OCI-LY3 (cell line): ENCODE measurements at regions not wholly inside any gene's neighbourhood (a gene's known extent, or its start where the extent isn't known, plus 50 kb on each side); places are given as distances from the start of the nearest gene placed in this dataset.

Experiments used
- EZH2phosphoT487 ChIP-seq: fragments of 200-600 bp; shearing (Covaris generic); IDR thresholded peaks from 2 replicates; pipeline ENCODE4 v1.6.1; 2018; ENCODE audit warnings: antibody characterized with exemption, mixed run types, low read depth
- TF ChIP-seq, protein P1 (sequence below): fragments of 200-600, 300-600 bp; sonication (generic); IDR thresholded peaks from 2 replicates; pipeline ENCODE4 v1.5.1; 2014; ENCODE audit warnings: antibody characterized with exemption, low read length, low read depth

- TF ChIP-seq, protein P1, sequence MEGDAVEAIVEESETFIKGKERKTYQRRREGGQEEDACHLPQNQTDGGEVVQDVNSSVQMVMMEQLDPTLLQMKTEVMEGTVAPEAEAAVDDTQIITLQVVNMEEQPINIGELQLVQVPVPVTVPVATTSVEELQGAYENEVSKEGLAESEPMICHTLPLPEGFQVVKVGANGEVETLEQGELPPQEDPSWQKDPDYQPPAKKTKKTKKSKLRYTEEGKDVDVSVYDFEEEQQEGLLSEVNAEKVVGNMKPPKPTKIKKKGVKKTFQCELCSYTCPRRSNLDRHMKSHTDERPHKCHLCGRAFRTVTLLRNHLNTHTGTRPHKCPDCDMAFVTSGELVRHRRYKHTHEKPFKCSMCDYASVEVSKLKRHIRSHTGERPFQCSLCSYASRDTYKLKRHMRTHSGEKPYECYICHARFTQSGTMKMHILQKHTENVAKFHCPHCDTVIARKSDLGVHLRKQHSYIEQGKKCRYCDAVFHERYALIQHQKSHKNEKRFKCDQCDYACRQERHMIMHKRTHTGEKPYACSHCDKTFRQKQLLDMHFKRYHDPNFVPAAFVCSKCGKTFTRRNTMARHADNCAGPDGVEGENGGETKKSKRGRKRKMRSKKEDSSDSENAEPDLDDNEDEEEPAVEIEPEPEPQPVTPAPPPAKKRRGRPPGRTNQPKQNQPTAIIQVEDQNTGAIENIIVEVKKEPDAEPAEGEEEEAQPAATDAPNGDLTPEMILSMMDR = no peak
- TF ChIP-seq EZH2phosphoT487 = no peak
Observed at GRCh38 chr3:72165808-72166207, 380.9 kb upstream of the PROK2 start.
